GM18511 (cell line): ENCODE measurements at regions not wholly inside any gene's neighbourhood (a gene's known extent, or its start where the extent isn't known, plus 50 kb on each side); places are given as distances from the start of the nearest gene placed in this dataset.
"Not testable (repeated sequence)": the region's sequence is repeated elsewhere in the genome, so short reads cannot be mapped to it uniquely, and the experiment has no call there.

Experiments
- ATAC-seq: cut with Tn5 transposase; IDR thresholded peaks from one replicate; pipeline ENCODE4 v1.9.1; 2021; ENCODE audit warnings: mild to moderate bottlenecking, moderate library complexity; ENCODE audit not compliant: unreplicated experiment

DNA sequence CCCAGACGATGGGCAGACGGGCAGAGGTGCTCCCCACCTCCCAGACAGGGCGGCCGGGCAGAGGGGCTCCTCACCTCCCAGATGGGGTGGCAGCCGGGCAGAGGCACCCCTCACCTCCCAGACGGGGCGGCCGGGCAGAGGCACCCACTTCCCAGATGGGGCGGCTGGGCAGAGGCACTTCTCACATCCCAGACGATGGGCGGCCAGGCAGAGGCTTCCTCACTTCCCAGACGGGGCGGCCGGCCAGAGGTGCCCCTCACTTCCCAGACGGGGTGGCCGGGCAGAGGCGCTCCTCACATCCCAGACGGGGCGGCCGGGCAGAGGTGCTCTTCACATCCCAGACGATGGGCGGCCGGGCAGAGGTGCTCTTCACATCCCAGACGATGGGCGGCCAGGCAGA lies 96.6 kb downstream of the ABCC12 start:
- ATAC-seq, result not testable (repeated sequence)

DNA sequence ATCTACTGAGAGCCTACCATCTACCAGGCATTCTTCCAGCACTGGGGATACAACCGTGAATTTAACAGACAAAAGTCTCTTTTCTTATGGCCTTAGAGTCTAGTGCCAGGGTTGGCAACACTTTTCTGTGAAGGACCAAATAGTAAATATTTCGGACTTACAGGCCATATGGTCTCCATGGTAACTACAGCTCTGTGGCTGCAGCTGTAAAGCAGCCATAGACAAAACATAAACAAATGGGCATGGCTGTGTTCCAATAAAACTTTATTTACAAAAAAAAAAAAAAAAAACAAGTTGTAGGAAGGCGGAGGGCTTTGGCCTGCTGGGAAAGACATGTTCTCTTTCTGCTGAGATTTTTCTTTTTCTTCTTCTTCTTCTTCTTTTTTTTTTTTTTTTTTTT lies 98.7 kb downstream of the ABCC12 start:
- no peak for ATAC-seq

DNA sequence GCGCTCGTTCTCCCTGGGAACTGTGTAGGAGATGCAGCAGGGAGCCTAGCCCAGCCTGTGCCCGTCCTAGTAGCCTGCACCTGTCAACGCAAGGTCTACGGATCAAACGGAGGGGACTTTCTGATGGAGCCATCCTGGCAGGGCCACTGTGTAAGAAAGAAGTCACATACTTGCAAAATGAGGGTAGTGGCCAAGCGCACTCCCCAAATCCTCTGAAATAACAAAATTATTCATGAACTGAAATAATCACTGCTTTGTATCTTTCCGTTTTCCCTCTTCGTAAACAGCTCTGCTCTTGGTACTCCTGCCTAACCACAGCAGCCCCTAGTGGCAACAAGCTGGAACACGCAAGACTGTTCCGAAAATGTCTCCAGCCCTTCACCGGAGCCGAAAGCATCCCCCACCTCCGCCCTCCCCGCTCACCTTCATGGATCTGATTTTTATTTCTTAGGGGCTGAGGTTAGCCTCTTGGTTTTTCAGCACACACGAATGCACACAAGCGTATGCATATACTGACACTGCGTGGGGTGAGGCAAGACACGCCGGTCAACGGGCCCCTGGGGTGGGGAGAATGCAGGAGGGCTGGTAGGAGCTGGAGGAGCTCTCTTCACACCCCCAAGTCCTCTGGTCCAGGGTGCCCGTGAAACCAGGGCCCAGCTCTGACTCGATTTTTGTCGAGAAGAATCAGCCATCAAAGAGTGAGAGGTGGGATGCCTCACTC lies 100.8 kb downstream of the ABCC12 start:
- ATAC-seq, result peak; percentile 83

DNA sequence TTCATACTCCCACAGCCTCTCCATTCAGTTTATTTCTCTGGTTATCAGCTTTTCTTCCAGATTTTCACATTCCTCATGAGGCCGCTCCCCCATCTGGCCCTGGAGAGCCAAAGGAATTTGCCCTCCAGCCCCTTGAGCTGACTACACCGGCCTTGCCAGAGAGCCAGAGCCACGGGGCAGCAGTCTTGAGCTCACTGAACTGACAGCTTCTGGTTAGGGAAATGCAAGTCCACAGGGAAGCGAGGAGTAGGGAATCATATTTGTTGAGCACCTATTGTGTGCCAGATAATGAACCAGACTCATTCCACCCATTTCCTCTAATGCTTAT lies 102.4 kb downstream of the ABCC12 start:
- no peak for ATAC-seq

DNA sequence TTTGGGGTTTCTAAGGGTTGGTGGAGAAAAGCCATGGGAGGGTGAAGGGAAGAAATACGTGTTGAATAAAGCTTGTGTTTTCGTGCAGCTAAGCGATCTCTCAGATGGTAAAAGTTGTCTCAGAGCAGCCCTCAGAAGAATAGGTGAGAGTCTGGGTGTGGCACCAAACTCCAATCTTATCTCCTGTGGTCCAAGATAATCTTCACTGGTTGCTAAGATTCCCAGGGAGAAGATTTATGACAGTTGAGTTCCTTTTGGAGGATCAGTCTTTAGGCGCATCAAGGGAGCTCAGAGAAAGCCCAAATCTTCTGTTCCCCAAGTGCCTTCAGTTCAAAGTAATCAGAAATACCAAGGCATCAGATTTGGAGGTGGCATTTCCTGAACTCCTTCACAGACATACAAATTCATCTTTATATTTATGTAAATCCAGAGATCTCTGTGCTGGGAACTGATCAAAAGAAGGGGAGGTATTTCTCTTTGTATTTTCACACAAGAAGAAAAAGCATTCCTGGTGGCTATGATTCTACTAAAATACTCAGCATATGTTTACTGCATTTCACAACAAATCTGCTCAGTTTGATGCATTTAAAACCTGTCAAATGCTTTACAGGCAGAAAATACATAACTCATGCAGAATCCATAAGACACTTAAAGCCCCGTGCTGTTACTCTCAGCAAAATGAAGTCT lies 102.9 kb downstream of the ABCC12 start:
- ATAC-seq, result no peak

DNA sequence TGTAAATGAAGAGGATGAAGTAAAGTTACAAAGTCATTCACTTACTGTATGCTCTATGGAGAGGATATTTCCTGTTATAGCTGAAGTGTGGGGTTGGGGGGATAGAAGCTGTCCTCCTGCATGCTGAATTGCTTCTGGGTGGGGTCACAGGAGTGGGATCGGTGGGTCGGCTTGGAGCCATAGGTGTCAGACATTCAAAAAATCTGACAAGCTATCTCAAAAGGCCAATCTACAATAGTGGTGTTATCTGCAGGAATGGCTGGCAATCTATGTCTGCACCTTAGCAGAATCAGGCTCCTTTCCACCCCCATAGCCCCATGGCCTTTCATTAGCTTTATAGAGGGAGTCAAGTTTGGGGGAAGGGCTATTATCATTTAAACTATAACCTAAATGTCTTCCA lies 104.9 kb downstream of the ABCC12 start:
- no peak for ATAC-seq

DNA sequence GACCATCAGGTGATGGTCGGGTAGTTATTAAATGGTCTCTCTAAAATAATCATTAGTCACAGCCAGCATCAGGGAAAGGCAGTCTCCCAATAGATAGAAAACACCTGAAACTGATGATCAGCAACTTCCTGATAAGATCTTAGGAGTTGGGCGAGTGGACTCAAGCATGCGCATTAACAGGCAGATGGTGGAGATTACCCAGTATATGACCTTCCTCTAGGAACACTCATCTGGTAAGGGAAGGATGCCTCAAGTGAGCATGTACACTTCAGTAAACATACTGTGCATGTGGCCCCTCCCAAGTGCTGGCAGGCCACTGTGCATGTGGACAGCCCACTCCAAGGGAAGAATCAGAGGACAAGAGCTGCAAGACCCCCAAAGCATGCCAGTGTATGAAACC lies 105.9 kb downstream of the ABCC12 start:
- no peak for ATAC-seq

DNA sequence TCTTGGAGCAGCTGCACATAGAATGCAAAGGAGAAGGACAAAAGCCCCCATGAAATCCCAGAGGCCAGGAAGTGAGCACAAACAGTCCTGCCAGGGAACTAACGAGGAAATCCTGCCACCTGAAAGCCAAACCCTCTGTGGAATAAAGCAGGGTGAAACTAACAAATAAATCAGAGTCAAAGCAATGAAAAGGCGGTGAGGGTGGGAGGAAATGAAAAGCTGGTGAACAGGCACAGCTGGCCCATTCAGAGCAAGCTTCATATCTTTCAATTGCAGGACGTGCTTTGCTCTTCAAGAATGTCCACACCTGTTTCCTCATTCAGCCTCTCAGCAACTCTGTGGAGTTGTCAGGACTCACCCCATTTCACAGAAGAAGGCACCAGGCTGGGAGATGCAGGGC lies 108.1 kb downstream of the ABCC12 start:
- no peak for ATAC-seq

DNA sequence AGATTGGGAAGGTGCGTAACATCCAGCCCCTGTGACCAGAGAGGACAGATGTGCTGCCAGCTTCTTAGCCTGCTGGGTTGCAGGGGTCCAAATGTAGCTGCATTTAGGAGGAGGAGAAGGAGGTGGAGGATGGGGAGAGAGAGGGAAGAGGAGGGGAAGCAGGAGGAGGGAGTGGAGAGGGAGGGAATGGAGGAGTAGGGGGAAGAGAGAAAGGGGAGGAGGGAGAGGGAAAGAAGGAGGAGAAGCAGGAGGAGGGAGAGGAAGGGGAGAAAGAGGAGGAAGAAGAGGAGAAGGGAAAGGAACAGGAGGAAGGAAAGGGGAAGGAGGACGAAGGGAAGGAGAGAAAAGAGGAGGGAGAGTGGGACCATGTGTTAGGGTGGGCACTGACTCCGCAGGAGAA lies 108.6 kb downstream of the ABCC12 start:
- ATAC-seq, result no peak

DNA sequence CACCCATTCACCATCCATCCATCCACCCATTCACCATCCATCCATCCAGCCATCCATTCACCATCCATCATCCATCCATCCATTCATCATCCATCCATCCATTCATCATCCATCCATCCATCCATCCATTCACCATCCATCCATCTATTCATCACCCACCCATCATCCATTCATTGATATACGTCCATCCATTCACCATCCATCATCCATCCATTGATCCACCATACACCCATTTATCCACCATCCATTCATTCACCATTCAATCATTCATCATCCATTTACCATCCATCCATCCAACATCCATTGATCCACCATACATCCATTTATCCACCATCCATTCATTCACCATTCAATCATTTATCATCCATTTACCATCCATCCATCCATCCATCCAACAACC lies 111.7 kb downstream of the ABCC12 start:
- ATAC-seq, result no peak

DNA sequence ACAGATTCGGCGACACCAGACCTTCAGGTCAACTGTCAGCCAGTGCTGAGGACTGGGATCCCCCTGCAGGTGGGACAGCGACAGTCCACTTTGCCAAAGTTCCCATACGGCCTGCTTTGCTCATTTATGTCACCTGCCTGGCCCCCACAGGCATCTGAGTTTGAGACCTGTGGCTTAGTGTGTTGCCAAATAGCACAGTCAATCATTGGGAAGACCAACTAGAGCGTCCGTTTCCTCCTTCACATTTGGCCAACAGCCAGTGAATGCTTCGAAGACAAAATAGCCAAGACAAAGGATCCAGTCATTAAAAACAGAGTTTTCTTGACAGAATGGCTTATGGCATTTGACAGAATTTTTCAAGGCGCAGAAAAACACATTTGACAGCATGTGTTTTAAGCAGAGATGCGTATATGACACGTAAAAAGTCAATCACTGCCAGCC lies 113.8 kb downstream of the ABCC12 start:
- no peak for ATAC-seq

DNA sequence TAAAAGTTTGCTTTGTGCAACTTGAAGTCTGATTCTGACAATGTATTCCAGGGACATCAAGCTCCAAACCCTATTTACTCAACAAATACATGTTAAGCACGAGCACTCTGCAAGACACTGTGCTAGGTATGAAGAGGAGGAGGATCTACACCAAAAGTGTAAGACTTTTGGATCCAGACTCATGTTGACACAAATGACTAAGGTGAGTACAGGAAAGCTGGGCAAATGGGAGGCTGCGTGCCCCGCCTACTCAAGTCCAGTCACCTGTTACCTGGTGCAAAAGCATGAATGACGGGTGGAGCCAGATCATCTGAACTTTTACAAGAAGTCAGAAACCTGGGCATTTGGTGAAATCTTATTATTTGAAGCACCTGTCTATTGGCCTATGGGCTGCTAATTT lies 120.7 kb downstream of the ABCC12 start:
- no peak for ATAC-seq

DNA sequence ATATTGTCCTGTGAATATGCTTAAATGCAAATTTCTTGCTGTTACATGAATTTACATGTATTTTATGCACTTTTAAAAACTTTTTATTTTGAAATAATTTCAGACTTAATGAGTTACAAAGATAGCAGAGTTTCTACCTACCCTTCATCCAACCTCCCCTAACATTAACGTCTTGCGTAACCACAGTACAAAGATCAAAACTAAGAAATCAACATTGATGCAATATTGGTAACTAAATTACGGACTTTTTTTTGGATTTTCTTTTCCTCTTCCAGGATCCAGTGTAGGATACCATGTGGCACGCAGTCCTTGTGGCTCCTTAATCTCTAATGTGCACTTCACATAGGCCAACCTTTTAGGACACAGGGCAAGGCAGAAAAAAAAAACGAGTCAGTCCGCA lies 124.9 kb downstream of the ABCC12 start:
- no peak for ATAC-seq

DNA sequence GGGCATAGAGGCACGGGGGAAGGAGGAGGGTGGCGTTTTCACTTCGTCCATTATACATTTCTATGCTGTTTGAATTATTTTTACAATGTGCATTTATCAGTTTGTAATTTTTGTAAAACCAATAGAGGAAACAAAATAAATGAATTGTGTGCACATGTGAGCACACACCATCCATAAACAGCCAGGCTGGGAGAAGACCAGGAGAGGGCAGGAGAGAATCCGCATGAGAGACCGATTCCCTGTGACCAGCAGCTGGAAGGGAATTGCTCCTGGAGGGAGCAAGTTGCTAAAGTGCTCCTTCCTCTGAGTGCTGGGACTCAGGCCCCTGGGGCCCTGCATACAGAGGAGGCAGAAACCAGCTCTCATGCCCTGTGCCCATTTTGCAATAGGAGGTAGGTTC lies 126.0 kb downstream of the ABCC12 start:
- ATAC-seq, result no peak

DNA sequence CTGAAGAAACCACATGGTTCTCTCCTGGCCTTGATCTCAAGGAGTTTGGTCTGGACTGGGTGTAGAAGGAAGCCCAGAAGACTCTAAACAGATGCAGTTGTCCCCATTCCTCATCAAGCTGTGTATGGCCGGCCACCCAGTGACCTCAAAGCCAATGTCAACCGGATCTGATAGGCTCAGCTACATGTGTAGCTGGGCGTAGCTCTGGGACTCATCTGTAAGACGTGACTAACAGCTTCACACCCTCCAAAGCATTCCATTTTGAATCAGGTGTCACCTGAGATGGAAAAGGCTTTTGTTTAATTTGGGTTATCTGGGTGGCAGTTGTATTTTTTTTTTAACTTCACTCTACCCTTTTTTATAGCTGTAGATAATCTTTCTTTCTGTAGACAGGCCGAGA lies 130.4 kb downstream of the ABCC12 start:
- ATAC-seq, result no peak

DNA sequence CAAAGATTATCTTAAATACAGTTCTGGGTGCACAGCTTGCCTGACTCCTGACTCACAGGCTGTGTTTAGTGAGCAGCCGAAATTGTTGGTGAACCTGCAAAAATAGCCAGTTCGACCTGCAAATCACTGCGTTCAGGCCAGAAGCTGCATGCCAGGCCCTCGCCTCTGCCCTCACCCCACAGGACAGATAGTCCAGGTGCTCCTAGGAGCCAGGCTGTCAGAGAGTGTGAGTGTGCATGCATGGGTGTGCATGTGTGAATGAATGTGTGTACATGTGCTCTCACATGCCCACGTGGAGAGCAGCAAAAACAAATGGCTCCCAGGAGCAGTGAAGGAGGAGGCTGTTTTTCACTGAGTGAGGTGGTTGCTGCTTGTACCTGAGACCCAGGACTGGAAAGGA lies 131.8 kb downstream of the ABCC12 start:
- ATAC-seq, result no peak

DNA sequence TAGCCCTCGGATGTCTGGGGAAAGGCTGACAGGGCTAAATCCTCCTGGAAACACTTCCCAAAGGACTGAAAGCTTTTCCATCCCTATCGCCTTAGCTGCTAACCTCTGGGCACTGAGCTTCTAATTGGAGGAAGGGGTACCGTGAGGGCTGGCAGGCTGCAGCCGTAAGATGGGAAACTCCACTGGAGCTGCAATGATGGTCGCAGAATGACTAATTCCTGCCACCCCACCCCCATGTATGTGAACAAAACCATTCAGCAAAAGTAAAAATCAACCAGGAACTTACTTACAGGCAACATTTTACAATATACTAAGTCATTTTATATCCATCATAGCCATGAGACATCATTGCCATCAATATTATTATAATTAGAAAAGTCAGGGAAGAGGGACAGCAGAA lies 133.3 kb downstream of the ABCC12 start:
- peak; percentile 72 for ATAC-seq

DNA sequence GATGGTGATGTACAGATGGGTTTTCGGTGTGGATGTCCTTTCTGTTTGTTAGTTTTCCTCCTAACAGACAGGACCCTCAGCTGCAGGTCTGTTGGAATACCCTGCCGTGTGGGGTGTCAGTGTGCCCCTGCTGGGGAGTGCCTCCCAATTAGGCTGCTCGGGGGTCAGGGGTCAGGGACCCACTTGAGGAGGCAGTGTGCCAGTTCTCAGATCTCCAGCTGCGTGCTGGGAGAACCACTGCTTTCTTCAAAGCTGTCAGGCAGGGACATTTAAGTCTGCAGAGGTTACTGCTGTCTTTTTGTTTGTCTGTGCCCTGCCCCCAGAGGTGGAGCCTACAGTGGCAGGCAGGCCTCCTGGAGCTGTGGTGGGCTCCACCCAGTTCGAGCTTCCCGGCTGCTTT lies 135.2 kb downstream of the ABCC12 start:
- not testable (repeated sequence) for ATAC-seq

DNA sequence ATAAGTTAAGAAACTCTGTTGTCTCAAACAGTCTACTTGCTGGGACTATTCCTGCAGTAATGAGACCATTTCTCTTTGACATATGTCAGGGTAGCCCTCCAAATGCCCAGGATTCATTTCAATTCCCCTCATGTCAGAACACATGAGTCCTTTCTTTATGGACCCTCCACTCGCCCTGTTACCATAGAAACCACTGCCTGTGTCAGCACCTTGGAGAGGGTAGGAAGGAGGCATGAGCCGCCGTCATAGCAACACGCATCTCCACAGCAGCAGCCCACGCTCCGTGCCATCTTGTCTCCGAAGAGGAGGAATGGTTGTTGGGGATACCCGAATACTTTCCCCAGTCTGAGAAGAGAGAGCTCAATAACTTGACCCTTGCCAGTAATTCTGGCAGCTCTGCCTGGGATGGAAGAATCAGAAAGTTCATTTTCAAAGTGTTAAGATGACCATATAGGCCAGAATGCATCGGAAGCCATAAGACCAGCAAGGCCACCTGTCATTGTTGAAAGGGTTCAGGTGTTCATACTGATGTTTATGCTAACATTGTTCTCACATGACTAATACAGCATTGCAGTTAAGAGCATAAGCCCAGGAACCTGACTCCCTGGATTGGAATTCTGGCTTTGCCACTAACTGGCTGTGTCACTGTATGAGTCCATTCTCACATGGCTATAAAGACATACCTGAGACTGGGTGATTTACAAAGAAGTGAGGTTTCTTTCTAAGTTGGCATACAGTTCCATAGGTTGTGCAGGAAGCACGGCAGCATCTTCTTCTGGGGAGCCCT lies 141.3 kb downstream of the ABCC12 start:
- ATAC-seq, result no peak

DNA sequence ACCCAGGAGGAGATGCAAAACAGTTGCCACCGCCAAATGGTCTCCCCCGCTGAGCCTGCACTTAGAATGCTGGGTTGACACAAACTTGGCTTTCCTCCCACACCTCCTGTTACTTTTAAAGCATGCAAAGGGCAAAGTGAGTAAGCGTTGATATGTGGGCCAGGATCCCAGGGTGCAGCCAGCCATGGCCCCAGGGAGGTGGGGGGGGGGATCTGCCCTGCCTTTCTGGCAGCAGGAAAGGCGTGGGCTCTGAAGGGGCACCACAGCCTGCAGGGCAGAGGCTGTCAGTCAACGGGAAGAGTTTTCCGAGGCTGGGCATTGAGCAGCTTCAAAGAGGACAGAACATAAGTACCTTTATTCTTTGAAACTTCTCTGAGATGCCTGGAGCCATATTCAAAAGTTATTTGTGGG lies 142.3 kb downstream of the ABCC12 start:
- no peak for ATAC-seq

DNA sequence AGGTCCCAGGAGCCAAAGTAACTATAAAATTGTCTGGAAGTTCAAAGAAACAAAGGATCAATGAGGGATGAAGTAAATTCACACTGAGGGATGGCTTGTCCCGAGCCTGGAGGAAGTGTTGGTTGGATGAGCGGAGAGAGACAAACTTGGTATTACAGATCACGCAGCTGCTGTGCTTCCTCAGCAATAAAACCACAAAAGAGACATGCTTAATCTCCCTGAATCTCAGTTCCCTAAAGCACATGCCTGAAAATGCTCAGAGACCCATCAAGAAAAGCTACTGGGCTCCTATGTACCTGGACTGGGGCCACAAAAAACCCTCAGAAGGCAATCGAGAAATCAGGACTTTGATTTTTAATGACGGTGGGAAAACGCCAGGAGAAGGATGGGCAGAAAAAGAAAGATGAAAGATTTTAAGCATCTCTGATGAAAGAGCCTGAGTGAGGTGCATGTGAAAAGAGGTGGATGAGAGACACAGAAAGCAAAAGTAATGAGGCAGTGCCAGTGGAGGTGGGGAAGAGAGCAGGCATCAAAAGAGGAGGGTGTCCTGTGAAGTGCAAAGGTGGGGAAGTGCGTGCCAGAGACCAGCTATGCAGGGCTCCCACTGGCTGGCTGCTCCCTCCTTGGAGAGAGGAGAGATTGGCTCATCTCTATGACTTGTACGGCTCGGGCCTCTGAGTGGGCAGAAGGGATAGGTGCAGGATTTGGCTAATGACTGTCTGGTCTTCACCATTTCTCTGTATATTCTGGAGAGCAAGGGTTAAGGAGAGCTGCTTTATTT lies 143.7 kb downstream of the ABCC12 start:
- ATAC-seq, result no peak
